Vagina (tissue), 2 donors: ENCODE measurements at regions not wholly inside any gene's neighbourhood (a gene's known extent, or its start where the extent isn't known, plus 50 kb on each side); places are given as distances from the start of the nearest gene placed in this dataset.
"Not testable (repeated sequence)": the region's sequence is repeated elsewhere in the genome, so short reads cannot be mapped to it uniquely, and the experiment has no call there.

ENCODE experiments used
- DNase-seq, 2 donors: peaks; one replicate each; pipeline ENCODE4 v3.0.0-alpha.2; 2017; ENCODE audit errors: extremely low spot score in 2 of 2
- H3K27ac ChIP-seq: fragments of 200-600 bp; sonication (generic); one replicate; pipeline ENCODE4 v1.5.1; 2019
- H3K27me3 ChIP-seq: fragments of 200-600 bp; sonication (generic); one replicate; pipeline ENCODE4 v1.5.1; 2019
- H3K36me3 ChIP-seq, 2 donors: fragments of 200-600 bp; sonication (generic); one replicate each; pipeline ENCODE4 v1.5.1; 2017 to 2019
- H3K4me1 ChIP-seq: fragments of 200-600 bp; sonication (generic); one replicate; pipeline ENCODE4 v1.5.1; 2019
- H3K4me3 ChIP-seq, 2 donors: fragments of 200-600 bp; sonication (generic); 1 replicate in 1 of 2; 2 replicates in 1 of 2; pipeline ENCODE4 v1.5.1; 2016 to 2019
- H3K9me3 ChIP-seq: fragments of 200-600 bp; sonication (generic); one replicate; pipeline ENCODE4 v1.5.1; 2019
- CTCF ChIP-seq, 3 experiments: fragments of 450-650 bp in 2 of 3; fragments of 200-600 bp in 1 of 3; sonication (generic) in 1 of 3; IDR thresholded peaks; one replicate each; pipeline ENCODE4 v1.5.1; 2017 to 2019; ENCODE audit warnings: antibody characterized with exemption in 3 of 3, mild to moderate bottlenecking in 2 of 3, moderate library complexity in 2 of 3
- POLR2A ChIP-seq, 2 donors: fragments of 450-650 bp; IDR thresholded peaks; one replicate each; pipeline ENCODE4 v1.6.1; 2017; ENCODE audit warnings: antibody characterized with exemption in 2 of 2, mild to moderate bottlenecking in 2 of 2, moderate library complexity in 2 of 2
- POLR2AphosphoS5 ChIP-seq, 2 donors: sonication (generic); formaldehyde crosslinking; IDR thresholded peaks; one replicate each; pipeline ENCODE4 v1.9.0; 2017; ENCODE audit warnings: antibody characterized with exemption in 2 of 2, mild to moderate bottlenecking in 2 of 2, low read depth in 1 of 2; ENCODE audit not compliant: insufficient read depth in 1 of 2
- intact Hi-C: fragments of 100-400 bp; cut with DNase I; formaldehyde crosslinking; loops from one replicate; pipeline ENCODE4 v1.15.1; 2023

GRCh38 chr6:115524821-115525220 lies 535.9 kb downstream of the FRK start:
- H3K4me1 ChIP-seq, result no peaks in the 10 kb centered on the region
- DNase-seq, result no peak
- H3K27me3 ChIP-seq, result no peaks in the 10 kb centered on the region
- no peak overlapping the region for H3K27ac ChIP-seq
- H3K9me3 ChIP-seq, result no peaks in the 10 kb centered on the region
- intact Hi-C loops, result no loop called here
- TF ChIP-seq POLR2A (IDR thresholded peaks at IDR 0.05) (no peak), POLR2AphosphoS5 (IDR thresholded peaks at IDR 0.05; ENCODE audit: insufficient read depth in 1 of 2, low read depth in 1 of 2) (no peak), CTCF (IDR thresholded peaks at IDR 0.05) (no peak)
- H3K4me3 ChIP-seq, result no peak overlapping the region
- no peaks in the 10 kb centered on the region for H3K36me3 ChIP-seq

- H3K27me3 ChIP-seq, H3K27ac ChIP-seq, intact Hi-C loops, H3K4me3 ChIP-seq, H3K4me1 ChIP-seq, H3K9me3 ChIP-seq, DNase-seq, H3K36me3 ChIP-seq: not testable (repeated sequence)
Measured at GRCh38 chr6:115521747-115522146, 538.9 kb downstream of the FRK start.

- intact Hi-C loops, result no loop called here
- no peaks in the 10 kb centered on the region for H3K9me3 ChIP-seq
- H3K27me3 ChIP-seq, result no peaks in the 10 kb centered on the region
- H3K4me3 ChIP-seq, result no peak overlapping the region
- no peak for DNase-seq
- H3K4me1 ChIP-seq, result no peaks in the 10 kb centered on the region
- H3K27ac ChIP-seq, result no peak overlapping the region
- no peak for TF ChIP-seq POLR2A (IDR thresholded peaks at IDR 0.05)
- TF ChIP-seq CTCF (IDR thresholded peaks at IDR 0.05), result no peak
- TF ChIP-seq POLR2AphosphoS5 (IDR thresholded peaks at IDR 0.05; ENCODE audit: insufficient read depth in 1 of 2, low read depth in 1 of 2), result no peak
- H3K36me3 ChIP-seq, result no peaks in the 10 kb centered on the region
Measured at GRCh38 chr6:115514656-115515055, 546.0 kb downstream of the FRK start.

- Histone ChIP-seq H3K36me3 (no peaks in the 10 kb centered on the region), H3K27ac (no peak overlapping the region), H3K4me3 (no peak overlapping the region), H3K27me3 (no peaks in the 10 kb centered on the region), H3K9me3 (no peaks in the 10 kb centered on the region), H3K4me1 (no peaks in the 10 kb centered on the region)
- TF ChIP-seq POLR2AphosphoS5 (IDR thresholded peaks at IDR 0.05; ENCODE audit: insufficient read depth in 1 of 2, low read depth in 1 of 2), result no peak
- TF ChIP-seq CTCF (IDR thresholded peaks at IDR 0.05), result no peak
- TF ChIP-seq POLR2A (IDR thresholded peaks at IDR 0.05), result no peak
- no peak for DNase-seq
- intact Hi-C loops, result no loop called here
Measured at GRCh38 chr6:115512923-115513322, 547.8 kb downstream of the FRK start.

- Histone ChIP-seq H3K27me3 (no peaks in the 10 kb centered on the region), H3K4me1 (no peaks in the 10 kb centered on the region), H3K27ac (no peak overlapping the region), H3K9me3 (no peaks in the 10 kb centered on the region), H3K4me3 (no peak overlapping the region), H3K36me3 (no peaks in the 10 kb centered on the region)
- intact Hi-C loops, result no loop called here
- TF ChIP-seq POLR2AphosphoS5 (IDR thresholded peaks at IDR 0.05; ENCODE audit: insufficient read depth in 1 of 2, low read depth in 1 of 2) (no peak), CTCF (IDR thresholded peaks at IDR 0.05) (no peak)
- no peak for DNase-seq
Measured at GRCh38 chr6:115511771-115512170, 548.9 kb downstream of the FRK start.

GRCh38 chr6:115502432-115502831 lies 558.3 kb downstream of the FRK start:
- H3K27ac ChIP-seq, H3K27me3 ChIP-seq, intact Hi-C loops, H3K9me3 ChIP-seq, H3K36me3 ChIP-seq, DNase-seq, H3K4me1 ChIP-seq, H3K4me3 ChIP-seq: not testable (repeated sequence)
